ENCODE measurements at regions not wholly inside any gene's neighbourhood (a gene's known extent, or its start where the extent isn't known, plus 50 kb on each side); places are given as distances from the start of the nearest gene placed in this dataset.

- peak; percentile 60 for DNase-seq (ENCODE audit: low spot score)
Observed at GRCh38 chr3:143207338-143207961, 87.9 kb downstream of the CHST2 start.

- no peak for DNase-seq (ENCODE audit: low spot score)
Observed at GRCh38 chr3:143208976-143209714, 89.6 kb downstream of the CHST2 start.

GRCh38 chr3:143209715-143210059 is 90.1 kb downstream of the CHST2 start:
- no peak for DNase-seq (ENCODE audit: low spot score)

- DNase-seq (ENCODE audit: low spot score) = no peak
Observed at GRCh38 chr3:143210141-143210540, 90.6 kb downstream of the CHST2 start.

- no peak for DNase-seq (ENCODE audit: low spot score)
Observed at GRCh38 chr3:143215059-143215458, 95.5 kb downstream of the CHST2 start.

All from AG20443 (cell line).